ENCODE measurements at regions not wholly inside any gene's neighbourhood (a gene's known extent, or its start where the extent isn't known, plus 50 kb on each side); places are given as distances from the start of the nearest gene placed in this dataset.

- no peak for TF ChIP-seq TBP (CRISPR knock-in tag; IDR thresholded peaks at IDR 0.05)
- no peak for TF ChIP-seq ZNF30 (CRISPR knock-in tag; IDR thresholded peaks at IDR 0.05)
- TF ChIP-seq ZNF569 (CRISPR knock-in tag; IDR thresholded peaks at IDR 0.05; ENCODE audit: borderline replicate concordance), result 0 out of 2 replicates have a peak, but pooled peaks have one; percentile 81
- TF ChIP-seq ZNF256 (CRISPR knock-in tag; conservative IDR thresholded peaks at IDR 0.05), result no peak
- peak; percentile 96 for TF ChIP-seq HNRNPL (IDR thresholded peaks at IDR 0.05; ENCODE audit: low read depth, low read length)
- TF ChIP-seq ZNF468 (CRISPR knock-in tag; IDR thresholded peaks at IDR 0.05), result 0 out of 2 replicates have a peak, but pooled peaks have one; percentile 26
- TF ChIP-seq, protein P1, sequence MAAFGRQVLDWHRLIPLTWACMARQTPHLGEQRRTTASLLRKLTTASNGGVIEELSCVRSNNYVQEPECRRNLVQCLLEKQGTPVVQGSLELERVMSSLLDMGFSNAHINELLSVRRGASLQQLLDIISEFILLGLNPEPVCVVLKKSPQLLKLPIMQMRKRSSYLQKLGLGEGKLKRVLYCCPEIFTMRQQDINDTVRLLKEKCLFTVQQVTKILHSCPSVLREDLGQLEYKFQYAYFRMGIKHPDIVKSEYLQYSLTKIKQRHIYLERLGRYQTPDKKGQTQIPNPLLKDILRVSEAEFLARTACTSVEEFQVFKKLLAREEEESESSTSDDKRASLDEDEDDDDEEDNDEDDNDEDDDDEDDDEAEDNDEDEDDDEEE (CRISPR knock-in tag; IDR thresholded peaks at IDR 0.05), result peak; percentile 78; the same call in 1 of the 2 replicates
- no peak for TF ChIP-seq NCOA5 (CRISPR knock-in tag; IDR thresholded peaks at IDR 0.05)
- TF ChIP-seq ZC3H13 (CRISPR knock-in tag; IDR thresholded peaks at IDR 0.05), result no peak
- no peak; the same call in 1 of the 2 replicates for TF ChIP-seq LRRFIP1 (CRISPR knock-in tag; conservative IDR thresholded peaks at IDR 0.05)
- TF ChIP-seq, protein P2, sequence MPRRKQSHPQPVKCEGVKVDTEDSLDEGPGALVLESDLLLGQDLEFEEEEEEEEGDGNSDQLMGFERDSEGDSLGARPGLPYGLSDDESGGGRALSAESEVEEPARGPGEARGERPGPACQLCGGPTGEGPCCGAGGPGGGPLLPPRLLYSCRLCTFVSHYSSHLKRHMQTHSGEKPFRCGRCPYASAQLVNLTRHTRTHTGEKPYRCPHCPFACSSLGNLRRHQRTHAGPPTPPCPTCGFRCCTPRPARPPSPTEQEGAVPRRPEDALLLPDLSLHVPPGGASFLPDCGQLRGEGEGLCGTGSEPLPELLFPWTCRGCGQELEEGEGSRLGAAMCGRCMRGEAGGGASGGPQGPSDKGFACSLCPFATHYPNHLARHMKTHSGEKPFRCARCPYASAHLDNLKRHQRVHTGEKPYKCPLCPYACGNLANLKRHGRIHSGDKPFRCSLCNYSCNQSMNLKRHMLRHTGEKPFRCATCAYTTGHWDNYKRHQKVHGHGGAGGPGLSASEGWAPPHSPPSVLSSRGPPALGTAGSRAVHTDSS (CRISPR knock-in tag; conservative IDR thresholded peaks at IDR 0.05), result no peak
- no peak for TF ChIP-seq SRSF9 (IDR thresholded peaks at IDR 0.05; ENCODE audit: borderline replicate concordance, insufficient read depth, low read depth, low read length, poor library complexity, severe bottlenecking)
- TF ChIP-seq EZH2 (conservative IDR thresholded peaks at IDR 0.05; ENCODE audit: low read depth, low read length), result no peak
- TF ChIP-seq, protein P3, sequence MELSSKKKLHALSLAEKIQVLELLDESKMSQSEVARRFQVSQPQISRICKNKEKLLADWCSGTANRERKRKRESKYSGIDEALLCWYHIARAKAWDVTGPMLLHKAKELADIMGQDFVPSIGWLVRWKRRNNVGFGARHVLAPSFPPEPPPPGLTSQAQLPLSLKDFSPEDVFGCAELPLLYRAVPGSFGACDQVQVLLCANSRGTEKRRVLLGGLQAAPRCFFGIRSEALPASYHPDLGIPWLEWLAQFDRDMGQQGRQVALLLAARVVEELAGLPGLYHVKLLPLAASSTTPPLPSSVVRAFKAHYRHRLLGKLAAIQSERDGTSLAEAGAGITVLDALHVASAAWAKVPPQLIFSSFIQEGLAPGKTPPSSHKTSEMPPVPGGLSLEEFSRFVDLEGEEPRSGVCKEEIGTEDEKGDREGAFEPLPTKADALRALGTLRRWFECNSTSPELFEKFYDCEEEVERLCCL (CRISPR knock-in tag; IDR thresholded peaks at IDR 0.05; ENCODE audit: borderline replicate concordance), result no peak; the same call in 1 of the 2 replicates
- peak; percentile 89; the same call in 1 of the 2 replicates for TF ChIP-seq ZNF12 (CRISPR knock-in tag; IDR thresholded peaks at IDR 0.05)
- TF ChIP-seq NFE2L1 (CRISPR knock-in tag; IDR thresholded peaks at IDR 0.05; ENCODE audit: borderline replicate concordance), result no peak
- peak; percentile 97 for TF ChIP-seq MLX (CRISPR knock-in tag; IDR thresholded peaks at IDR 0.05)
- TF ChIP-seq NBN (conservative IDR thresholded peaks at IDR 0.05), result no peak
- no peak for TF ChIP-seq ZBTB49 (CRISPR knock-in tag; IDR thresholded peaks at IDR 0.05; ENCODE audit: borderline replicate concordance)
Measured at GRCh38 chr6:167733740-167734661, 92.7 kb upstream of the AFDN start (continued).
